ENCODE measurements at regions not wholly inside any gene's neighbourhood (a gene's known extent, or its start where the extent isn't known, plus 50 kb on each side); places are given as distances from the start of the nearest gene placed in this dataset.
"Not testable (repeated sequence)": the region's sequence is repeated elsewhere in the genome, so short reads cannot be mapped to it uniquely, and the experiment has no call there.

DNA sequence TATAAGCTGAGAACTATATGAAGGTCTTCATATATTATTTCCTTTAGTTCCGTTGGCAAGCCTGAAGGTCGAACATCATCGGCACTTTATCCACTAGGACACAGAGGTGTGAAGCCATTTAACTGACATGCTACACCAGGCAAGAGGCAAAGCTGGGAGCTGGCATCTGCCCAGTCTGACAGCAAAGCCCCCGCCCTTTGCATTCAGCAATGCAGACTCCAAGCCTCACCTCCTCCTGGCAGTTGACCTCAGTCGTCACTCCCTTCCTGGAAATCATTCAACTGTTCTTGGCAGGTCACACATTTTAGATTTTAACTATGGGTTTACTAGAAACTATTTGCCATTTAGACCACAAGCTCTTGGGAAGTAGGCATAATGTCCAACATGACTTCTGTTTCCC, 135.8 kb upstream of the FRG1 start:
- H3K9ac ChIP-seq (ENCODE audit: low read depth, low read length): no peak overlapping the region
- no peaks in the 10 kb centered on the region for H3K9me3 ChIP-seq (ENCODE audit: control insufficient read depth, insufficient read depth, low read length)
- no peaks in the 10 kb centered on the region for H3K4me1 ChIP-seq (ENCODE audit: insufficient read depth, low read length)
- H3K36me3 ChIP-seq (ENCODE audit: insufficient read depth, low read length): no peaks in the 10 kb centered on the region

DNA sequence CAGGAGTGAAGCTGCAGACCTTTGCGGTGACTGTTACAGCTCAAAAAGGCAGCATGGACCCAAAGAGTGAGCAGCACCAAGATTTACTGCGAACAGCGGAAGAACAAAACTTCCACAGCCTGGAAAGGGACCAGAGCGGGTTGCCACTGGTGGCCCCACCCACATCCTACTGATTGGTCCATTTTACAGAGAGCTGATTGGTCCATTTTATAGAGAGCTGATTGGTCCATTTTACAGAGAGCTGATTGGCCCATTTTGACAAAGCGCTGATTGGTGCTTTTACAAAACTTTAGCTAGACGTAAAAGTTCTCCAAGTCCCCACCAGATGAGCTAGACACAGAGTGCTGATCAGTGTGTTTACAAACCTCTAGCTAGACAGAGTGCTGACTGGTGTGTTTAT, 134.2 kb upstream of the FRG1 start:
- Histone ChIP-seq H3K9ac (ENCODE audit: low read depth, low read length) (no peak overlapping the region), H3K9me3 (ENCODE audit: control insufficient read depth, insufficient read depth, low read length) (no peaks in the 10 kb centered on the region), H3K36me3 (ENCODE audit: insufficient read depth, low read length) (no peaks in the 10 kb centered on the region), H3K4me1 (ENCODE audit: insufficient read depth, low read length) (no peaks in the 10 kb centered on the region)

DNA sequence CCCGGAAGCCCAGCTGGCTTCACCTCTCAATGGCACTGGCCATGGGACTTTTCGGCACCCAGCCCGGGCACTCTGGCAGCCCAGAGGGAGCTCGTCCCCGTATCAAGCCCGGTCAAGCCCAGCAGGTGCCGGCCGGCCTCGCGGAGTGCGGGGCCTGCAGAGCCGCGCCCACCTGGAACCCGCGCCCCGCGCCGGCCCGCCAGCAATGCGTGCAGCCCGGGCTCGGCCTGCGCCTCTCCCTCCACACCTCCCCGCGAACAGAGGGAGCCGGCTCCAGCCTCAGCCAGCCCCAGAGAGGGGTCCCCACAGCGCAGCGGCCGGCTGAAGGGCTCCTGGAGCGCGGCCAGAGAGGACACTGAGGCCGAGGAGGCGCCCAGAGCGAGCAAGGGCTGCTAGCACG, 133.6 kb upstream of the FRG1 start:
- Histone ChIP-seq H3K9me3 (ENCODE audit: control insufficient read depth, insufficient read depth, low read length) (no peaks in the 10 kb centered on the region), H3K9ac (ENCODE audit: low read depth, low read length) (no peak overlapping the region), H3K4me1 (ENCODE audit: insufficient read depth, low read length) (no peaks in the 10 kb centered on the region), H3K36me3 (ENCODE audit: insufficient read depth, low read length) (no peaks in the 10 kb centered on the region)

DNA sequence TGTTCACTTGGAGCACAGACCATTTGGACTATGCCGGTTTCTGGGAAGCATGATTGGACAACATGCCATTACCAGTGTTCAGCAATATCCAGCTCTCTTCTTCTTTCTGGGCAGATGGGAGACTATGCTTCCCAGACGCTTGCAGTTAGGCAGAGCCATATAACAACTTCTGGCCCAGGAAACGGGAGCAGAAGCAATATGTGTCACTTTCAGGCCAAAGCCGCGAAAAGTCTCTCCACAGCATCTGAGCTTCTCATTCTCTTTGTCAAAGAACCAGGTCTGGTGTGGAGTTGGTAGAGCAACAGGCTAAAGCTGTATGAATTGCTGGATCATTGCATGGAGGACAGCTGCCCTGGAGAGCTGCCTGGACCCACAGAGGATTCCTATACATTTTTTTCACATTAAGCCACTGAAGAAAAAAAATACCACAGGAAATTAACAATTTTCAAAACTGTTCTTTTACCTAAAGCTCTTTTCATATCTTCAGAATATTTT, 131.4 kb upstream of the FRG1 start:
- H3K9ac ChIP-seq (ENCODE audit: low read depth, low read length): no peak overlapping the region
- H3K36me3 ChIP-seq (ENCODE audit: insufficient read depth, low read length): no peaks in the 10 kb centered on the region
- no peaks in the 10 kb centered on the region for H3K4me1 ChIP-seq (ENCODE audit: insufficient read depth, low read length)
- no peaks in the 10 kb centered on the region for H3K9me3 ChIP-seq (ENCODE audit: control insufficient read depth, insufficient read depth, low read length)

DNA sequence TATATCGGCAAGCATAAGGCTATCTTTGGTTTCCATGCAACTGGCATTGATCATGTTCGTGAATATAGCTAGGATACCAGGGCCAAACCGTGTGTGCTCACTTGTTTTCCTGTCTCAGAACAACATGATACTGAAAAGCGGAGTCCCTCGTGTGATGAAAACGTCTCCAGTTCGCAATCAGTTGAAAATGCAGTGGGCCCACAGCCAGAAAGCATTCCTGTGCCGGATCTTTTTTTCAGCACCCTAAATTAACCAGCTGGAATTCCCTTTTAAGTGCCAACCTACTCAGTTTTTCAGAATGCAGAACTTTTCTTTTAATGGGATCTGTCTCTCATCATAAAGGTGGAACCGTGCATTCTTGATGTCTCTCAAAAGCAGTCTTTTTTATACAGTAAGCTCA, 130.8 kb upstream of the FRG1 start:
- no peaks in the 10 kb centered on the region for H3K4me1 ChIP-seq (ENCODE audit: insufficient read depth, low read length)
- H3K36me3 ChIP-seq (ENCODE audit: insufficient read depth, low read length): no peaks in the 10 kb centered on the region
- no peak overlapping the region for H3K9ac ChIP-seq (ENCODE audit: low read depth, low read length)
- no peaks in the 10 kb centered on the region for H3K9me3 ChIP-seq (ENCODE audit: control insufficient read depth, insufficient read depth, low read length)

DNA sequence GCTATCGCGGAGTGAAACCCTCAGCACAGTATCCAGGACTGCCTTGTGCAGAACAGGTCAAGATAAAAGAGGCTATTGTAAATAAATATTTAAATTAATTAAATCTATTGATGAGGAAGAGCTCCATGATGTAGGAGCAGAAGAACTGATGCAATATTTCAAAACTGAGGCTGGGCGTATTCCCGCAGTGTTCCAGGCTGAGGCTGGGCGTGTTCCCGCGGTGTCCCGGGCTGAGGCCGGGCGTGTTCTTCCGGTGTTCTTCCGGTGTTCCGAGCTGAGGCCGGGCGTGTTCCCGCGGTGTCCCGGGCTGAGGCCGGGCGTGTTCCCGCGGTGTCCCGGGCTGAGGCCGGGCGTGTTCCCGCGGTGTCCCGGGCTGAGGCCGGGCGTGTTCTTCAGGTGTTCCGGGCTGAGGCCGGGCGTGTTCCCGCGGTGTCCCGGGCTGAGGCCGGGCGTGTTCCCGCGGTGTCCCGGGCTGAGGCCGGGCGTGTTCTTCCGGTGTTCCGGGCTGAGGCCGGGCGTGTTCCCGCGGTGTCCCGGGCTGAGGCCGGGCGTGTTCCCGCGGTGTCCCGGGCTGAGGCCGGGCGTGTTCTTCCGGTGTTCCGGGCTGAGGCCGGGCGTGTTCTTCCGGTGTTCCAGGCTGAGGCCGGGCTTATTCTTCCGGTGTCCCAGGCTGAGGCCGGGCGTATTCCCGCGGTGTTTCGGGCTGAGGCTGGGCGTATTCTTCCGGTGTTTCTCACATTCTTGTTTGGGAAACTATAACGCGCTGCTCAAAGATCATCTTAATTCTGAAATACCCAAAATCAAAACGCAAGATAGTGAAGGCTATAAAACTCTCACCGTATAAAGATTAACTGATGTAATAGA, 130.1 kb upstream of the FRG1 start:
- not testable (repeated sequence) for H3K9me3 ChIP-seq (ENCODE audit: control insufficient read depth, insufficient read depth, low read length); H3K9ac ChIP-seq (ENCODE audit: low read depth, low read length); H3K36me3 ChIP-seq (ENCODE audit: insufficient read depth, low read length); H3K4me1 ChIP-seq (ENCODE audit: insufficient read depth, low read length)

DNA sequence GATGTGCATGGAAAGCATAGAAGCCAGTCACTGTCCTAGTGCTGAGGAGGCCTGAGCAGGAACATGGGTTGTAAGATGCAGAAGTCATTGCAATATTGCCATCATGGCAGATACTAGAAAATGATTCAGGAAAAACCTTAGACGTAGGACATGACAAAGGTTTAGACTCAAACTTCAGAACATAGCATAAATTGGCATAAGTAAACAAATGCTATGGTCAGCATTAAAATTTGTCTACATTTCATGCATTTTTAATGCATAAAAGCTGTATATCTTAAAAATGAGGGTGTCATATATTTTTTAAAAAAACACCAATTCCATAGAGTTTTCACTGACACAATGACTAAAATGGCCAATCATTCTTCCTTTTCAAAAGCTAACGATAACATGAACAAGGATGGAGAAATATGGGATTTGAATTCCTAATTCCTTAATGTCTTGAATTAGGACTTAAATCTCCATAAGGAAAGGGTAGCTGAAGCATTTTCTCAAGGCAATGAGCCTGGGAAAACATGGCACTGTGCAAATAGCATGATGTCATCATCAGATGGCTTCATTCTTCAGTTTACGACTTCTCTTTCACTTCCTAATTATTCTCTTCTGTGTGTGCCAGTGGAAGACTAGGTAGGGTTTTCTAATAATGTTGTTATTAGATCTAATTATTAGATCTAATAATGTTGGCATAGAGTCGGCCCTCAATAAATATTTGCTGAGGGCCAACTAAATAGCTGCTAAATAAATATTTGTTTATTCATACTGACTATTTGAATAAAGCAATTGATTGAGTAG, 125.1 kb upstream of the FRG1 start:
- H3K36me3 ChIP-seq (ENCODE audit: insufficient read depth, low read length): no peaks in the 10 kb centered on the region

DNA sequence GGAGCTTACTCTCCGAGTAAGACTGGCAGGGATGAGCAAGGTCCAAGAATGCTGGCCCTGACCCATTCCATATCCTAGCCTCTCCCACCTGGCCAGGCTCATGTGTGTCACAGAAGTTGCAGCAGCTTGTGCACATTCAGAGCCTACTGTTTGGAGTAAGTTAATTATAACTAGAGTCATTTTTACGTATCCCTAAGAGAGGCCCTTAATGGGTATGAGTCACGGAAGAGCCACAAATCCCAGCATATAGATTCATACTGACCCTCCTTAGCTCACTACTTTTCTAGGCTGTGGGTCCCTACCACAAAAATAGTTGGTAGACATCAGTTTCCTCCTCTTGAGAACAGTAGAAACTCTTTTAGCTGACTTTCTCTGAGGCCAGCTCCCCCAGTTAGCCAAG, 118.3 kb upstream of the FRG1 start:
- Histone ChIP-seq H3K4me1 (ENCODE audit: insufficient read depth, low read length) (no peaks in the 10 kb centered on the region), H3K9ac (ENCODE audit: low read depth, low read length) (no peak overlapping the region), H3K36me3 (ENCODE audit: insufficient read depth, low read length) (no peaks in the 10 kb centered on the region), H3K9me3 (ENCODE audit: control insufficient read depth, insufficient read depth, low read length) (no peaks in the 10 kb centered on the region)

More for the DNA sequence above, 125.1 kb upstream of the FRG1 start:
- Histone ChIP-seq H3K4me1 (ENCODE audit: insufficient read depth, low read length) (no peaks in the 10 kb centered on the region), H3K9me3 (ENCODE audit: control insufficient read depth, insufficient read depth, low read length) (no peaks in the 10 kb centered on the region), H3K9ac (ENCODE audit: low read depth, low read length) (no peak overlapping the region)

DNA sequence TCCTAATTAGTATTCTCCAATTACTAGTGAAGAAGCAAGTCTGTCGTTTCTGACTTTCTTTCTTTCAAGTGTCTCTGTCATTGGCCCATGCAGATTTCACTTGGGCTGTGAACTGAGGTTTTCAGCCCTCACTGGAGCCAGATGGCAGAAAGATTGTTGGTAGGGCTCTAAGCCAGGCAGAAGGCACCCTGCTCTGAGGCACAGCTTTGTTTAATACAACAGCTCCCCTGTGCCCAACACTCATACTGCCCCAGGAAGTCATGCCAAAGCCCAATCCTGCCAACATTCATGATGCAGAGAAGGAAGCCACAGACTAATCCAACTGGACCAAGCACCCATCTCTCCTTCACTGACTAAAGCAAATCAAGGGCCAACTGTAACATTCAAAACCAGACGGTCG, 117.1 kb upstream of the FRG1 start:
- no peak overlapping the region for H3K9ac ChIP-seq (ENCODE audit: low read depth, low read length)
- no peaks in the 10 kb centered on the region for H3K36me3 ChIP-seq (ENCODE audit: insufficient read depth, low read length)
- no peaks in the 10 kb centered on the region for H3K9me3 ChIP-seq (ENCODE audit: control insufficient read depth, insufficient read depth, low read length)
- H3K4me1 ChIP-seq (ENCODE audit: insufficient read depth, low read length): no peaks in the 10 kb centered on the region

DNA sequence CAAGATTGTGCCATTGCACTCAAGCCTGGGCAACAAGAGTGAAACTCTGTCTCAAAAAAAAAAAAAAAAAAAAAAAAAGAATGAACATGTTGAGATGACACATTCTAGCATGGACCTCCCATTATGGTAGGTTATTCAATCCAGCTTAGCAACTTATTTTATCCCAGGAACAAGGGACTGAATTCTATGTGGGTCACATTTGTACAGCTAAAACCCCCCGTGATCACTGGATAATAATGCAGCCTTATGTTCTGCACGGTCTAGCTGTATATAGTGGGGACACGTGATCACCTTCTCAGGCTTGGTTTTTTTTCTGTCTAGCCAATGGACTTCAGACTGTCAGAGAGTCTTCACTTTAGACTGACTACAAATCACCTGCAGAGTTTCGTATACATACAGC, 115.2 kb upstream of the FRG1 start:
- Histone ChIP-seq H3K36me3 (ENCODE audit: insufficient read depth, low read length) (no peaks in the 10 kb centered on the region), H3K4me1 (ENCODE audit: insufficient read depth, low read length) (no peaks in the 10 kb centered on the region)

DNA sequence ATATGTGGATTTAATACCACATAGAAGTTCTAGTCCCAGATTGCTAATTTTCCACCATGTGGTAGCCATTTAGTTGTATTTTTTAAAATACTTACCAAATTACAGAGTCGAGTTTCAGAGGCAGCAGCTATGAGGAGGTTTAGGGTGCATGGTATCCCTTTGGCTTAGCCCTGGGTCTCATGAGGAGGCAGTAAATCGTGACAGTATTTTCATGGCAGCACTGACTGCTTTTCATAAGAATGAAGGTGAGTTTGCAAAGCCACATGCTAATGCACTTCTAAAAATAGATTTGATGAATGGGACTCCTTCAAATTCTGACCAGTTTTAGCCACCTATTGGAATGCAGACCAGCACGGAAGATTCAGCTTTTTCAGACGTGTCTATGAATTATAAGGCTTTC, 114.0 kb upstream of the FRG1 start:
- Histone ChIP-seq H3K4me1 (ENCODE audit: insufficient read depth, low read length) (no peaks in the 10 kb centered on the region), H3K9ac (ENCODE audit: low read depth, low read length) (no peak overlapping the region), H3K36me3 (ENCODE audit: insufficient read depth, low read length) (no peaks in the 10 kb centered on the region), H3K9me3 (ENCODE audit: control insufficient read depth, insufficient read depth, low read length) (no peaks in the 10 kb centered on the region)

More for the DNA sequence above, 115.2 kb upstream of the FRG1 start:
- H3K9ac ChIP-seq (ENCODE audit: low read depth, low read length): no peak overlapping the region
- no peaks in the 10 kb centered on the region for H3K9me3 ChIP-seq (ENCODE audit: control insufficient read depth, insufficient read depth, low read length)

DNA sequence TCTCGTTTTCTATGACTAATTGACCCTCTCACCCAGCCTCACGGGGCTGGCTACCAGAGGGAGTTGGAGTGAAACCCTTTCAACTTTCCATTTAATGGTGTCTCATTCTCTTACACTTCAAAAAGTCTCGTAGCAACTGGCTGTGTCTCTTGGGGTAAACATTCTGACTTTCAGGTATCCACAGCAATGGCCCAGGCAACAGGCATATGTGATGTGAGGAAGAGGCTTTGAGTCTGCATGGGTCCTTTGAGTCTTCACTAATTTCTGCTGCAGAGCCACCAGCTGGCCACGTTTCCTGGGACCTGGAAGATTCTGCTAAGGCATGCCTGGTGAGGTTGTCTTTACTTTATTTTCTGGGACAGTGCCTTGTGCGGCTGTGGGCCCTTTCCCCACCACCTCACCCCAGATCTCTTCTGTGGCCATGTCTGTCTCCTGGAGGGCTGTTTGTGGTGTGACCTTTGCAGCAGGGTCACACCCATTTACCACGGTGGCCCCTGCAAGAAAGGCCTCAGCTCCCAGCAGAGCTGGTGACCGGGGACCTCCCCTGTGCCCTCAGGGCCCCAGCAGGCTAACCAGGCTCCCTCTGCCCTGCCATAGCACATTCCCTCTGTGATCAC, 112.5 kb upstream of the FRG1 start:
- Histone ChIP-seq H3K9ac (ENCODE audit: low read depth, low read length) (no peak overlapping the region), H3K9me3 (ENCODE audit: control insufficient read depth, insufficient read depth, low read length) (no peaks in the 10 kb centered on the region), H3K36me3 (ENCODE audit: insufficient read depth, low read length) (no peaks in the 10 kb centered on the region), H3K4me1 (ENCODE audit: insufficient read depth, low read length) (no peaks in the 10 kb centered on the region)

DNA sequence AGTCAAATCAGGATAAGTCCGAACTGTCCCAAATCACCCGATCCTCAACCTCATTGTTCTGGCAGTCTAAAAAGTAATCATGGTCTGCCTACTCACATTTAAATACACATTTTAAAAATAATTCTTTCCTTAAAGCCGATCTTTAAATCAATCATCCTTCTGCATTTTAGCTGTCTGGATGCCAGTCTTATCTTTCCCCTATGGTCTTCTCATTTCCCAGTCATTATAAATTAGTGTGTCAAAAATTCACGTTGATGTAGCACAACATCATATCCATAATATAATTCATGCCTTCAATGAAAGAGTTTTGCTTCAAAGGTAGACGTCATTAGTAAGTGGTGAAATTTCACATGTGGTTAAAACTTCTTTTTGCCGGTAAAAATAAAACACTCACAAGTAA, 108.1 kb upstream of the FRG1 start:
- Histone ChIP-seq H3K9ac (ENCODE audit: low read depth, low read length) (no peak overlapping the region), H3K9me3 (ENCODE audit: control insufficient read depth, insufficient read depth, low read length) (no peaks in the 10 kb centered on the region), H3K4me1 (ENCODE audit: insufficient read depth, low read length) (no peaks in the 10 kb centered on the region), H3K36me3 (ENCODE audit: insufficient read depth, low read length) (no peaks in the 10 kb centered on the region)

DNA sequence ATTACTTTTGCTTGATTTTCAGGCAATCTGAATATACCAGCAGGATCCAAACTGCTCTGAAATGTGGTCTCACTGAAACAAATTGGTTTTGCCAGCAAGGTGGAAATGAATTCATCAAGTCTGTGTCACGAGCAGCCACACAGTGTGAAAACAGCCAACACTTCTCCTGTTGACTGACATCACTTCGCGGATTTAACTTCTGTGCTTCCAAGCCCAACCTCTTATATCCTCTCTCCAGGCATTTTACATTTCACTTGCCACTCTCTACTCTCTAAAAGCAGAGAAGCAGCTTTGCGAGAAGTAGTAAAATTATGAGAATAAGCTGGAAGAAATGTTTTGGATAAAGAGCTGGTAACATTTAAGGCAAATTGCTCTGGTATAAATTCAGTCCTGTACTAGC, 106.1 kb upstream of the FRG1 start:
- no peaks in the 10 kb centered on the region for H3K4me1 ChIP-seq (ENCODE audit: insufficient read depth, low read length)
- no peaks in the 10 kb centered on the region for H3K36me3 ChIP-seq (ENCODE audit: insufficient read depth, low read length)
- no peak overlapping the region for H3K9ac ChIP-seq (ENCODE audit: low read depth, low read length)
- no peaks in the 10 kb centered on the region for H3K9me3 ChIP-seq (ENCODE audit: control insufficient read depth, insufficient read depth, low read length)
